H1 (cell line): ENCODE measurements at regions not wholly inside any gene's neighbourhood (a gene's known extent, or its start where the extent isn't known, plus 50 kb on each side); places are given as distances from the start of the nearest gene placed in this dataset.

Experiments
- BACH1 ChIP-seq: IDR thresholded peaks from 2 replicates; pipeline ENCODE4 v1.6.1; 2012; ENCODE audit warnings: low read length, improper control_type of control experiment
- CREB1 ChIP-seq: IDR thresholded peaks from 2 replicates; pipeline ENCODE4 v1.6.1; 2012; ENCODE audit warnings: inconsistent platforms
- EP300 ChIP-seq, 2 experiments: IDR thresholded peaks; 1 replicate in 1 of 2; 2 replicates in 1 of 2; pipeline ENCODE4 v1.6.1; 2011 to 2012; ENCODE audit warnings: low read depth in 2 of 2, low read length in 2 of 2, mild to moderate bottlenecking in 2 of 2, borderline replicate concordance in 1 of 2, inconsistent platforms in 1 of 2, moderate library complexity in 1 of 2
- EZH2 ChIP-seq: fragments of 200-600 bp; sonication (generic); IDR thresholded peaks from 2 replicates; pipeline ENCODE4 v1.7.1; 2012; ENCODE audit warnings: low read depth, mild to moderate bottlenecking, moderate library complexity, low read length, inconsistent platforms; ENCODE audit not compliant: severe bottlenecking
- KDM1A ChIP-seq: fragments of 200-600, 300-600 bp; sonication (generic); IDR thresholded peaks from 2 replicates; pipeline ENCODE4 v1.7.1; 2016; ENCODE audit warnings: mild to moderate bottlenecking, low read length, borderline replicate concordance
- MAFK ChIP-seq: IDR thresholded peaks from 2 replicates; pipeline ENCODE4 v1.6.1; 2012; ENCODE audit warnings: low read depth, mild to moderate bottlenecking, improper control_type of control experiment, low read length
- NRF1 ChIP-seq: IDR thresholded peaks from 2 replicates; pipeline ENCODE4 v1.6.1; 2011; ENCODE audit warnings: mild to moderate bottlenecking, low read depth, low read length, improper control_type of control experiment
- POLR2A ChIP-seq, 2 experiments: IDR thresholded peaks; 1 replicate in 1 of 2; 2 replicates in 1 of 2; pipeline ENCODE4 v1.6.1; 2011; ENCODE audit warnings: low read depth in 2 of 2, low read length in 2 of 2, mild to moderate bottlenecking in 2 of 2; ENCODE audit errors: control extremely low read depth in 1 of 2
- POLR2AphosphoS5 ChIP-seq: IDR thresholded peaks from 2 replicates; pipeline ENCODE4 v1.6.1; 2011; ENCODE audit warnings: low read depth, low read length
- SP1 ChIP-seq: IDR thresholded peaks from 2 replicates; pipeline ENCODE4 v1.6.1; 2011; ENCODE audit warnings: low read depth, low read length
- ZNF274 ChIP-seq: IDR thresholded peaks from 2 replicates; pipeline ENCODE4 v1.7.0; 2012; ENCODE audit warnings: low read length, borderline replicate concordance; ENCODE audit errors: extremely low read depth
- TF ChIP-seq, protein P1 (sequence below): IDR thresholded peaks from 2 replicates; pipeline ENCODE4 v1.6.1; 2011; ENCODE audit warnings: low read length, improper control_type of control experiment
- TF ChIP-seq, protein P2 (sequence below), 3 experiments: IDR thresholded peaks; 1 replicate in 2 of 3; 2 replicates in 1 of 3; pipeline versions ENCODE4 v1.5.1 to v1.6.1; 2011; ENCODE audit warnings: low read length in 3 of 3, mild to moderate bottlenecking in 3 of 3, inconsistent platforms in 2 of 3, low read depth in 1 of 3, moderate library complexity in 1 of 3; ENCODE audit not compliant: insufficient read depth in 1 of 3; ENCODE audit errors: control extremely low read depth in 1 of 3

DNA sequence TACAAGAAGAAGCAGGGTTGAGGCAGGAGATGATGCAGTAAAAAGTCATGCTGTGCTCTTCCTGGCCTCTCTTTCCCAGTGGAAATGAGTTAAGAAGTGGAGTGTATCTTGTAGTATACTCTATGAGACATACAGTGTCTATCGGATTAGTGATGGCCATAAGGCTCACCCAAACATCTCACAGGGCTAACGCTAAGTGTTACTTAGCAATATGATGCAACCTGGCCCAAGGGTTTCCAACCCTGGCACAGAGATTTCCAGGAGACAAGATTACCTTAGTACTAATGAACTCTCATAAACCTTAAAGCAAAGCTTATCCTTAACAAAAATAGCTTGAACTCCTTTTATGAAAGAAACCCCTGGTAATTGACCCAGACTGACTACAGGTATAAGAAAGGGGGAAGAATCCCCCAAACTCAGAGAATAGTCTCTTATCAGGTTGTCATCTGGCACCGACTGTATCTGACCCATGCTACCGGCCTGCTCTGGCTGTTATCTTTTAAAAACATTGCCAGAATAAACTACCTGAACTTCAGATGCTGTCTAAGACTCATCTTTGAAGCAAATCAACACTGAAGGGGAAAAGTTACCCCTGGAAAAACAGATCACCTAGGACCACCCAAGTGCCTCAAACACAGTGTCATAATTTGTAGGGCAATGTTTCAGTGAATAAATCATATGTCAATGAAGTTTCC lies 1002.0 kb downstream of the REEP3 start:
- TF ChIP-seq MAFK (no peak), CREB1 (no peak), EP300 (IDR thresholded peaks at IDR 0.05; ENCODE audit: borderline replicate concordance in 1 of 2, low read depth in 2 of 2, low read length in 2 of 2) (no peak), SP1 (no peak), POLR2AphosphoS5 (no peak), POLR2A (IDR thresholded peaks at IDR 0.05; ENCODE audit: control extremely low read depth in 1 of 2, low read depth in 2 of 2, low read length in 2 of 2) (no peak), ZNF274 (no peak), KDM1A (no peak), BACH1 (no peak), NRF1 (no peak), EZH2 (no peak)
- TF ChIP-seq, protein P1, sequence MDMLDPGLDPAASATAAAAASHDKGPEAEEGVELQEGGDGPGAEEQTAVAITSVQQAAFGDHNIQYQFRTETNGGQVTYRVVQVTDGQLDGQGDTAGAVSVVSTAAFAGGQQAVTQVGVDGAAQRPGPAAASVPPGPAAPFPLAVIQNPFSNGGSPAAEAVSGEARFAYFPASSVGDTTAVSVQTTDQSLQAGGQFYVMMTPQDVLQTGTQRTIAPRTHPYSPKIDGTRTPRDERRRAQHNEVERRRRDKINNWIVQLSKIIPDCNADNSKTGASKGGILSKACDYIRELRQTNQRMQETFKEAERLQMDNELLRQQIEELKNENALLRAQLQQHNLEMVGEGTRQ = no peak
- TF ChIP-seq, protein P2, sequence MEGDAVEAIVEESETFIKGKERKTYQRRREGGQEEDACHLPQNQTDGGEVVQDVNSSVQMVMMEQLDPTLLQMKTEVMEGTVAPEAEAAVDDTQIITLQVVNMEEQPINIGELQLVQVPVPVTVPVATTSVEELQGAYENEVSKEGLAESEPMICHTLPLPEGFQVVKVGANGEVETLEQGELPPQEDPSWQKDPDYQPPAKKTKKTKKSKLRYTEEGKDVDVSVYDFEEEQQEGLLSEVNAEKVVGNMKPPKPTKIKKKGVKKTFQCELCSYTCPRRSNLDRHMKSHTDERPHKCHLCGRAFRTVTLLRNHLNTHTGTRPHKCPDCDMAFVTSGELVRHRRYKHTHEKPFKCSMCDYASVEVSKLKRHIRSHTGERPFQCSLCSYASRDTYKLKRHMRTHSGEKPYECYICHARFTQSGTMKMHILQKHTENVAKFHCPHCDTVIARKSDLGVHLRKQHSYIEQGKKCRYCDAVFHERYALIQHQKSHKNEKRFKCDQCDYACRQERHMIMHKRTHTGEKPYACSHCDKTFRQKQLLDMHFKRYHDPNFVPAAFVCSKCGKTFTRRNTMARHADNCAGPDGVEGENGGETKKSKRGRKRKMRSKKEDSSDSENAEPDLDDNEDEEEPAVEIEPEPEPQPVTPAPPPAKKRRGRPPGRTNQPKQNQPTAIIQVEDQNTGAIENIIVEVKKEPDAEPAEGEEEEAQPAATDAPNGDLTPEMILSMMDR (IDR thresholded peaks at IDR 0.05; ENCODE audit: control extremely low read depth in 1 of 3, insufficient read depth in 1 of 3, low read depth in 1 of 3, low read length in 3 of 3) = no peak
